DND-41 (cell line): ENCODE measurements at regions not wholly inside any gene's neighbourhood (a gene's known extent, or its start where the extent isn't known, plus 50 kb on each side); places are given as distances from the start of the nearest gene placed in this dataset.

Experiments
- ATAC-seq: fragments of 200-7000 bp; cut with Tn5 transposase; 3 replicates; pipeline ENCODE4 v1.9.1; 2021; ENCODE audit warnings: low read depth; ENCODE audit not compliant: insufficient read depth
- DNase-seq: peaks from one replicate; pipeline ENCODE4 v3.0.0-alpha.2; 2020
- H2AFZ ChIP-seq: 2 replicates; pipeline ENCODE4 v1.6.0; 2012; ENCODE audit warnings: low read depth, low read length
- H3K27ac ChIP-seq: 2 replicates; pipeline ENCODE4 v1.5.1; 2012; ENCODE audit warnings: low read length, inconsistent platforms
- H3K27me3 ChIP-seq: fragments of 200-600 bp; sonication (generic); 2 replicates; pipeline ENCODE4 v1.6.0; 2012; ENCODE audit warnings: low read length, mild to moderate bottlenecking, inconsistent platforms; ENCODE audit not compliant: insufficient read depth, poor library complexity
- H3K36me3 ChIP-seq: 2 replicates; pipeline ENCODE4 v1.5.1; 2012; ENCODE audit warnings: low read length, inconsistent platforms; ENCODE audit not compliant: insufficient read depth
- H3K4me1 ChIP-seq: 2 replicates; pipeline ENCODE4 v1.5.1; 2012; ENCODE audit warnings: mild to moderate bottlenecking, low read length; ENCODE audit not compliant: insufficient read depth
- H3K4me2 ChIP-seq: 2 replicates; pipeline ENCODE4 v1.6.0; 2012; ENCODE audit warnings: mild to moderate bottlenecking, moderate library complexity, low read length, inconsistent platforms; ENCODE audit not compliant: insufficient read depth
- H3K4me3 ChIP-seq, 2 experiments: fragments of 200-600 bp in 1 of 2; shearing (Covaris generic) in 1 of 2; 2 replicates each; pipeline ENCODE4 v1.5.1; 2012 to 2016; ENCODE audit warnings: inconsistent platforms in 2 of 2, low read length in 2 of 2, mild to moderate bottlenecking in 2 of 2, low read depth in 1 of 2, moderate library complexity in 1 of 2
- H3K79me2 ChIP-seq: 2 replicates; pipeline ENCODE4 v1.6.0; 2012; ENCODE audit warnings: low read length, inconsistent platforms; ENCODE audit not compliant: insufficient read depth
- H3K9ac ChIP-seq: 2 replicates; pipeline ENCODE4 v1.6.0; 2012; ENCODE audit warnings: low read depth, mild to moderate bottlenecking, inconsistent platforms, low read length, moderate library complexity
- H3K9me3 ChIP-seq: 2 replicates; pipeline ENCODE4 v1.5.1; 2012; ENCODE audit warnings: low read length, moderate library complexity, mild to moderate bottlenecking, inconsistent platforms; ENCODE audit not compliant: insufficient read depth, severe bottlenecking
- H4K20me1 ChIP-seq: 2 replicates; pipeline ENCODE4 v1.6.0; 2012; ENCODE audit warnings: low read length; ENCODE audit not compliant: insufficient read depth
- EZH2 ChIP-seq: IDR thresholded peaks from 3 replicates; pipeline ENCODE4 v1.6.1; 2012; ENCODE audit warnings: borderline replicate concordance, low read depth, mild to moderate bottlenecking, moderate library complexity, low read length, inconsistent platforms; ENCODE audit not compliant: severe bottlenecking
- TF ChIP-seq, protein P1 (sequence below): IDR thresholded peaks from 2 replicates; pipeline ENCODE4 v1.5.1; 2012; ENCODE audit warnings: borderline replicate concordance, low read length, moderate library complexity, mild to moderate bottlenecking; ENCODE audit not compliant: poor library complexity, severe bottlenecking; ENCODE audit errors: extremely low read depth

DNA sequence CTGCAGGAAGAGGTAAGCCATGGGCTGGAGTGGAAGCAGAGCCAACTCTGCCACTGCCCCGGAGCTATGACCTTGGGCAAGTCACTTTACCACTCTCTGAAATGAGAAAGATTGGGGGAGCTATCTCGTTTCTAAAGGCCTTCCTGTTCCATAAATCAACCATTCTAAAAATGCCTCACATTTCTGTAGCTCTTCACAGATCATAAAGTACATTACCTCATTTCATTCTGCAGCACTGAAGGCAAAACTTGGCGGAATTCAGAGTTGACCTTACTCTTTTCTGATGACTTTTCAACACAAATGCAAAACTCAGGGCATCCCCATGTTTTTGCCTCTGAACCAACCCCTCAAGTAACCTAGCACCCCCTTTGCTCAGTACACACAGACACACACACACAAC, 404.0 kb upstream of the NFIA start:
- Histone ChIP-seq H3K36me3 (no peaks in the 10 kb centered on the region), H3K9me3 (no peaks in the 10 kb centered on the region), H3K79me2 (no peaks in the 10 kb centered on the region), H3K4me3 (no peak overlapping the region), H3K4me1 (no peaks in the 10 kb centered on the region), H3K4me2 (no peak overlapping the region), H3K27ac (no peak overlapping the region), H3K27me3 (no peaks in the 10 kb centered on the region), H3K9ac (no peak overlapping the region), H4K20me1 (no peaks in the 10 kb centered on the region), H2AFZ (no peak overlapping the region)
- no peak for DNase-seq
- no peak for TF ChIP-seq EZH2
- TF ChIP-seq, protein P1, sequence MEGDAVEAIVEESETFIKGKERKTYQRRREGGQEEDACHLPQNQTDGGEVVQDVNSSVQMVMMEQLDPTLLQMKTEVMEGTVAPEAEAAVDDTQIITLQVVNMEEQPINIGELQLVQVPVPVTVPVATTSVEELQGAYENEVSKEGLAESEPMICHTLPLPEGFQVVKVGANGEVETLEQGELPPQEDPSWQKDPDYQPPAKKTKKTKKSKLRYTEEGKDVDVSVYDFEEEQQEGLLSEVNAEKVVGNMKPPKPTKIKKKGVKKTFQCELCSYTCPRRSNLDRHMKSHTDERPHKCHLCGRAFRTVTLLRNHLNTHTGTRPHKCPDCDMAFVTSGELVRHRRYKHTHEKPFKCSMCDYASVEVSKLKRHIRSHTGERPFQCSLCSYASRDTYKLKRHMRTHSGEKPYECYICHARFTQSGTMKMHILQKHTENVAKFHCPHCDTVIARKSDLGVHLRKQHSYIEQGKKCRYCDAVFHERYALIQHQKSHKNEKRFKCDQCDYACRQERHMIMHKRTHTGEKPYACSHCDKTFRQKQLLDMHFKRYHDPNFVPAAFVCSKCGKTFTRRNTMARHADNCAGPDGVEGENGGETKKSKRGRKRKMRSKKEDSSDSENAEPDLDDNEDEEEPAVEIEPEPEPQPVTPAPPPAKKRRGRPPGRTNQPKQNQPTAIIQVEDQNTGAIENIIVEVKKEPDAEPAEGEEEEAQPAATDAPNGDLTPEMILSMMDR = no peak
- no peak for ATAC-seq

DNA sequence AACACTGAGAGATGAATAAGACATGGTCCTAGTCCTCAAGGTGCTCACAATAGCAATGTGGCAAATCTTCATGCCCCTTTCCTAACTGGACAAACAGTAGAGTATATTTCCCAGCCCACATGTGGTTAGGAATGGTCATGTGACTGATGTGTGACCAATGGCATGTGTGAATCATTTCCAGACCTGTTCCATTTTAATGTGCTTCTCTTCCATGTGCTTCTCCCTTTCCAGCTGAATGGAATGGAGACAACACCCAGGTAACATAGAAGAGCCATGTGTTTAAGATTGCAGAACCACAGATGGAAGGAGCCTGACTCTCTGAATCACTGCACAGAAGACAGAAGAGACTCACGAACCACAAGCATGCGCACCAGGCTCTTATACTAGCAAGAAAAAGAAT, 409.9 kb upstream of the NFIA start:
- Histone ChIP-seq H4K20me1 (no peaks in the 10 kb centered on the region), H3K27me3 (no peaks in the 10 kb centered on the region), H3K4me2 (no peak overlapping the region), H3K36me3 (no peaks in the 10 kb centered on the region), H2AFZ (no peak overlapping the region), H3K4me3 (no peak overlapping the region), H3K9ac (no peak overlapping the region), H3K79me2 (no peaks in the 10 kb centered on the region), H3K9me3 (no peaks in the 10 kb centered on the region), H3K4me1 (no peaks in the 10 kb centered on the region), H3K27ac (no peak overlapping the region)
- DNase-seq (no peak), ATAC-seq (no peak)
- TF ChIP-seq, protein P1 = no peak
- no peak for TF ChIP-seq EZH2

DNA sequence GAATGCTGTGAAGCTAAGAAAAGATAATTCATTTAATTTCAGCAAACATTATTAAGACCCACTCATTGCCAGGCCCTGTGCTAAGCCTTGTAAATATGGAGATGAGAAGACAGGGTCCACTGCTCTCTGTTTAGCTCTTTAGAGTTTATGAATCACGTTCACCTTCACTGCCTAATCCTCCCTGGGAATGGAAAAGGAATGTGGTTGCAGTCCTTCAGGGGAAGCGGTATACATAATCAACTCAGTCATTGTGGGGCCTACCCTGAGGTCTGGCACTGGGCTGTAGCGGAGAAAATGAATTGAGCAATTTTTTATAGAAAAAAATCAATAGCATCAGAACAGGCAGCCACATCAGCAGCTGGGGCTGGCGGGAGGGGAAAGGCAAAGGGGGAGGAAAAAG, 412.1 kb upstream of the NFIA start:
- Histone ChIP-seq H3K4me1 (no peaks in the 10 kb centered on the region), H3K27me3 (no peaks in the 10 kb centered on the region), H3K9ac (no peak overlapping the region), H2AFZ (no peak overlapping the region), H3K9me3 (no peaks in the 10 kb centered on the region), H3K79me2 (no peaks in the 10 kb centered on the region), H3K27ac (no peak overlapping the region), H3K36me3 (no peaks in the 10 kb centered on the region), H3K4me3 (no peak overlapping the region), H3K4me2 (no peak overlapping the region), H4K20me1 (no peaks in the 10 kb centered on the region)
- no peak for TF ChIP-seq EZH2
- TF ChIP-seq, protein P1 = no peak
- no peak for ATAC-seq
- DNase-seq = no peak

DNA sequence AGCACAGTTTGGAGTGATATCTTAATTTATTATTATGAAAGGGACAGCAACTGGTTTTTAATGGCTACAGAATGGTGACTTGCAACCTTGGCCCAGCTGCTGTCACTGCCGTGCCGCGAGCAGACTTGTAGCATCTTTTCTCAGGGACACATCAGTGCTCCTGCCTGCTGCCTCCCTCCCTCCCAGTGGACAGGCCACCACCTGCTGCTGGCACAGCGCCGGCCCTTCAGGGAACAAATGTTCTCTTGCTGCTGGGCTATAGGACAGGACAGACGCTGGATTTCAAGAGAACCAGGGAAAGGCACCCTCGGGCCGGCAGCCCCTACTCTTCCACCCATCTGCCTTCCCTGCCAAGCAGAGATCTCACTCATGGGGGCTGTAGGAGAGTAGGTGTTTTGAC, 413.8 kb upstream of the NFIA start:
- Histone ChIP-seq H3K9me3 (no peaks in the 10 kb centered on the region), H3K4me2 (no peak overlapping the region), H3K27me3 (no peaks in the 10 kb centered on the region), H4K20me1 (no peaks in the 10 kb centered on the region), H3K36me3 (no peaks in the 10 kb centered on the region), H3K4me3 (no peak overlapping the region), H2AFZ (no peak overlapping the region), H3K79me2 (no peaks in the 10 kb centered on the region), H3K9ac (no peak overlapping the region), H3K4me1 (no peaks in the 10 kb centered on the region), H3K27ac (no peak overlapping the region)
- TF ChIP-seq, protein P1 = no peak
- no peak for TF ChIP-seq EZH2
- DNase-seq (no peak), ATAC-seq (no peak)
